ENCODE measurements at regions not wholly inside any gene's neighbourhood (a gene's known extent, or its start where the extent isn't known, plus 50 kb on each side); places are given as distances from the start of the nearest gene placed in this dataset.

DNA sequence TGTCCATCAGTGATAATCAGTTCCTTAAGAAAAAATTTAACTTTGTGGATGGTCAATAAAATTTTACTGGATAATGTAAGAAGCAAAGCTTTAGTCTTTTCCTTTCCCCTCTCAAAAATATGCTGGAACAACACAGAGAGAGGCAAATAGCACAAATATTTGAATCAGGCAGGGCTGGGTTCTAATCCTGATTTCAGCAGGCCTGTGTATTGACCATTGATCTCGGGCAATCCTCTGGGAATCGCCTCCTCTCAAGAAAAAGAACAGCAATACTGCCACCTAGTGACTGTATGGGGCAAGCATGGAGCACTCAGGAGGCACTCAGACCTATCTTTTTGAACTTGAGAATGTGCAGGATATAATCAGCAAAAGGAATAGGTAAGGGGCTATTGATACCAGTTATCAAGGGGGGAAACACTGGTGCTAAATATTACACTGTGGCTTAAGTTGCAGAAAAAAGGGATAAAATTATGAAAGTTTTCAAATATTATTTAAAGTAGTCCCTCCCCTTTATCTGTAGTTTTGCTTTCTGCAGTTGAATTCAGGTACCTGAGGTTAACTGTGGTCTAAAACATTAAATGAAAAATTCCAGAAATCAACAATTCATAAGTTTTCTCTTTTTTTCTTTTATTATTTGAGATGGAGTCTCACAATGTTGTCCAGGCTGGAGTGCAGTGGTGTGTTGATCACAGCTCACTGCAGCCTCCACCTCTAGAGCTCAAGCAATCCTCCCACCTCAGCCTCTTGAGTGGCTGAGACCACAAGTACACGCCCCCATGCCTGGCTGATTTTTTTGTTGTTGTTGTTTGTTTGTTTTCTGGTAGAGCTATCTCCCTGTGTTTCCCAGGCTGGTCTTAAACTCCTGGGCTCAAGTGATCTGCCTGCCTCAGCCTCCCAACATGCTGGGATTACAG, 91.8 kb upstream of the NHSL1 start (continued):
- TF ChIP-seq, protein P1, sequence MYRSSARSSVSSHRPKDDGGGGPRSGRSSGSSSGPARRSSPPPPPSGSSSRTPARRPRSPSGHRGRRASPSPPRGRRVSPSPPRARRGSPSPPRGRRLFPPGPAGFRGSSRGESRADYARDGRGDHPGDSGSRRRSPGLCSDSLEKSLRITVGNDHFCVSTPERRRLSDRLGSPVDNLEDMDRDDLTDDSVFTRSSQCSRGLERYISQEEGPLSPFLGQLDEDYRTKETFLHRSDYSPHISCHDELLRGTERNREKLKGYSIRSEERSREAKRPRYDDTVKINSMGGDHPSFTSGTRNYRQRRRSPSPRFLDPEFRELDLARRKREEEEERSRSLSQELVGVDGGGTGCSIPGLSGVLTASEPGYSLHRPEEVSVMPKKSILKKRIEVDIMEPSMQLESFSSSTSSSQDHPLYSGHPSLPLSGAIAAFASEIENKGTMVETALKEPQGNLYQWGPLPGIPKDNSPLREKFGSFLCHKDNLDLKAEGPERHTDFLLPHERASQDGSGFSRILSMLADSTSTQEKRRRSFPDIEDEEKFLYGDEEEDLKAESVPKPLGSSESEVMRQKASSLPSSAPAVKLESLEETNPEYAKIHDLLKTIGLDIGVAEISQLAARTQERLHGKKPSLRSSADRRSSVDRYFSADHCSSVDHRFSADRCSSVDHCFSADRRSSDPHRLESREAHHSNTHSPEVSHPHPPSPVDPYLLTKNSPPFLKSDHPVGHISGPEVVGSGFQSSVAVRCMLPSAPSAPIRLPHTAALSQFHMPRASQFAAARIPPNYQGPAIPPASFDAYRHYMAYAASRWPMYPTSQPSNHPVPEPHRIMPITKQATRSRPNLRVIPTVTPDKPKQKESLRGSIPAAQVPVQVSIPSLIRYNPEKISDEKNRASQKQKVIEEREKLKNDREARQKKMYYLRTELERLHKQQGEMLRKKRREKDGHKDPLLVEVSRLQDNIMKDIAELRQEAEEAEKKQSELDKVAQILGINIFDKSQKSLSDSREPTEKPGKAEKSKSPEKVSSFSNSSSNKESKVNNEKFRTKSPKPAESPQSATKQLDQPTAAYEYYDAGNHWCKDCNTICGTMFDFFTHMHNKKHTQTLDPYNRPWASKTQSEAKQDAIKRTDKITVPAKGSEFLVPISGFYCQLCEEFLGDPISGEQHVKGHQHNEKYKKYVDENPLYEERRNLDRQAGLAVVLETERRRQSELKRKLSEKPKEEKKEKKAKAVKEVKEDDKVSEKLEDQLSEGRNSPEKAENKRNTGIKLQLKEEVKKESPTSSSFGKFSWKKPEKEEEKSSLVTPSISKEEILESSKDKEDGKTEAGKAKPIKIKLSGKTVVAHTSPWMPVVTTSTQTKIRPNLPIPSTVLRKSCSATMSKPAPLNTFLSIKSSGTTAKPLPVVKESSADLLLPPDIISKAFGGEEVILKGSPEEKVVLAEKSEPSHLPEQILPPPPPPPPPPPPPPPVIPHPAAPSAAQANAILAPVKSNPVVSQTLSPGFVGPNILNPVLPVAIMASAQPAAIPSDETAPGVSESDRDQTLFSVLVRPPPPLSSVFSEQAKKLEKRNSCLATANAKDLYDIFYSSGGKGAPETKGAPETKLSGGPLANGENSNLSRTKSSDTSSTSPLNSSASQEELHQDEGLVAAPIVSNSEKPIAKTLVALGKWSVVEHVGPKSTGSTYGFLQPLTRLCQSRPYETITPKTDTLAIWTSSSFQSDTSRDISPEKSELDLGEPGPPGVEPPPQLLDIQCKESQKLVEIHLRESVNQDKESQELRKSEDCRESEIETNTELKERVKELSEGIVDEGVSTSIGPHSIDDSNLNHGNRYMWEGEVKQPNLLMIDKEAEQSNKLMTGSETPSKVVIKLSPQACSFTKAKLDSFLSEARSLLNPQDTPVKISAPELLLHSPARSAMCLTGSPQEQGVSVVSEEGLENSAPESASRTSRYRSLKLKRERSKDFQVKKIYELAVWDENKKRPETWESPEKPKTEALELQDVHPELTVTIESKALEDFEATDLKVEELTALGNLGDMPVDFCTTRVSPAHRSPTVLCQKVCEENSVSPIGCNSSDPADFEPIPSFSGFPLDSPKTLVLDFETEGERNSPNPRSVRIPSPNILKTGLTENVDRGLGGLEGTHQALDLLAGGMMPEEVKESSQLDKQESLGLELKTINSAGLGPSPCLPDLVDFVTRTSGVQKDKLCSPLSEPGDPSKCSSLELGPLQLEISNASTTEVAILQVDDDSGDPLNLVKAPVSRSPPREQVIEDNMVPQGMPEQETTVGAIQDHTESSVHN (CRISPR knock-in tag; IDR thresholded peaks at IDR 0.05): no peak
- TF ChIP-seq SOX5 (CRISPR knock-in tag; IDR thresholded peaks at IDR 0.05; ENCODE audit: borderline replicate concordance) (peak; percentile 54; the same call in 1 of the 2 replicates), FOXC1 (CRISPR knock-in tag; IDR thresholded peaks at IDR 0.05; ENCODE audit: borderline replicate concordance) (no peak), ZNF260 (CRISPR knock-in tag; IDR thresholded peaks at IDR 0.05; ENCODE audit: borderline replicate concordance, low read depth) (no peak), ZNF501 (CRISPR knock-in tag; IDR thresholded peaks at IDR 0.05) (0 out of 2 replicates have a peak, but pooled peaks have one; percentile 38), ZNF292 (CRISPR knock-in tag; IDR thresholded peaks at IDR 0.05; ENCODE audit: borderline replicate concordance, low read depth) (0 out of 2 replicates have a peak, but pooled peaks have one; percentile 17), SCMH1 (CRISPR knock-in tag; IDR thresholded peaks at IDR 0.05; ENCODE audit: borderline replicate concordance) (no peak), PITX1 (CRISPR knock-in tag; IDR thresholded peaks at IDR 0.05) (0 out of 2 replicates have a peak, but pooled peaks have one; percentile 37), ZSCAN22 (CRISPR knock-in tag; IDR thresholded peaks at IDR 0.05) (no peak), KLF15 (CRISPR knock-in tag; IDR thresholded peaks at IDR 0.05; ENCODE audit: borderline replicate concordance) (no peak), ZNF280D (CRISPR knock-in tag; IDR thresholded peaks at IDR 0.05) (no peak), ZSCAN30 (CRISPR knock-in tag; IDR thresholded peaks at IDR 0.05) (no peak), SIN3A (IDR thresholded peaks at IDR 0.05; ENCODE audit: borderline replicate concordance, low read depth, low read length) (no peak), MED13 (CRISPR knock-in tag; IDR thresholded peaks at IDR 0.05) (no peak), TOPORS (CRISPR knock-in tag; IDR thresholded peaks at IDR 0.05) (no peak)
- TF ChIP-seq, protein P2, sequence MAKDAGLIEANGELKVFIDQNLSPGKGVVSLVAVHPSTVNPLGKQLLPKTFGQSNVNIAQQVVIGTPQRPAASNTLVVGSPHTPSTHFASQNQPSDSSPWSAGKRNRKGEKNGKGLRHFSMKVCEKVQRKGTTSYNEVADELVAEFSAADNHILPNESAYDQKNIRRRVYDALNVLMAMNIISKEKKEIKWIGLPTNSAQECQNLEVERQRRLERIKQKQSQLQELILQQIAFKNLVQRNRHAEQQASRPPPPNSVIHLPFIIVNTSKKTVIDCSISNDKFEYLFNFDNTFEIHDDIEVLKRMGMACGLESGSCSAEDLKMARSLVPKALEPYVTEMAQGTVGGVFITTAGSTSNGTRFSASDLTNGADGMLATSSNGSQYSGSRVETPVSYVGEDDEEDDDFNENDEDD (CRISPR knock-in tag; IDR thresholded peaks at IDR 0.05; ENCODE audit: borderline replicate concordance): no peak
